IMR-90 (cell line): ENCODE measurements at regions not wholly inside any gene's neighbourhood (a gene's known extent, or its start where the extent isn't known, plus 50 kb on each side); places are given as distances from the start of the nearest gene placed in this dataset.
A peak's percentile ranks its signal among the peaks of the same experiment; 100 is the strongest.

Source experiments
- ATAC-seq: fragments of 200-7000 bp; cut with Tn5 transposase; 2 replicates; pipeline ENCODE4 v1.9.1; 2020; ENCODE audit warnings: low read depth, mild to moderate bottlenecking, moderate library complexity
- BruUV-seq: library from RNA; stranded (reverse); fragments of 400-500 nt; replicated peaks from 2 replicates; lab custom pipeline; 2021; lab: Mats Ljungman, UMichigan
- CTCF ChIA-PET: fragments of 300-600 bp; formaldehyde crosslinking; extraction: SDS; loops from one replicate; lab custom pipeline; 2021; ENCODE audit warnings: antibody characterized with exemption; lab: Yijun Ruan, JAX
- POLR2A ChIA-PET: fragments of 300-600 bp; sonication (Branson Sonifier 250); formaldehyde crosslinking; loops from one replicate; lab custom pipeline; 2022; ENCODE audit warnings: antibody characterized with exemption; ENCODE audit not compliant: unreplicated experiment; lab: Charles Lee
- DNase-seq: peaks from one replicate; pipeline ENCODE4 v3.0.0; 2013
- H2AFZ ChIP-seq: replicated peaks from 2 replicates; pipeline ENCODE3; 2013; ENCODE audit warnings: low read length, mild to moderate bottlenecking; ENCODE audit not compliant: poor library complexity
- H2AK5ac ChIP-seq: 2 replicates; pipeline ENCODE4 v1.6.1; 2013; ENCODE audit warnings: low read depth, low read length, inconsistent platforms
- H2AK9ac ChIP-seq: replicated peaks from 2 replicates; pipeline ENCODE3; 2013; ENCODE audit warnings: mild to moderate bottlenecking, low read depth, low read length, moderate library complexity; ENCODE audit not compliant: poor library complexity
- H2BK120ac ChIP-seq: 2 replicates; pipeline ENCODE4 v1.6.1; 2013; ENCODE audit warnings: low read depth, low read length, inconsistent platforms
- H2BK15ac ChIP-seq: 3 replicates; pipeline ENCODE4 v1.6.1; 2013; ENCODE audit warnings: low read depth, low read length, inconsistent platforms
- H2BK20ac ChIP-seq: 2 replicates; pipeline ENCODE4 v1.6.1; 2013; ENCODE audit warnings: low read depth, mild to moderate bottlenecking, inconsistent platforms, low read length, moderate library complexity
- H2BK5ac ChIP-seq: 2 replicates; pipeline ENCODE4 v1.6.1; 2013; ENCODE audit warnings: mild to moderate bottlenecking, low read depth, low read length, inconsistent platforms; ENCODE audit not compliant: poor library complexity, severe bottlenecking
- H3K14ac ChIP-seq: replicated peaks from 2 replicates; pipeline ENCODE4 v1.6.1; 2013; ENCODE audit warnings: low read depth, low read length, inconsistent platforms
- H3K18ac ChIP-seq: 2 replicates; pipeline ENCODE4 v1.6.1; 2013; ENCODE audit warnings: low read depth, low read length, control low read depth
- H3K23ac ChIP-seq: 2 replicates; pipeline ENCODE4 v1.6.1; 2013; ENCODE audit warnings: low read depth, low read length, inconsistent platforms
- H3K27ac ChIP-seq: 2 replicates; pipeline ENCODE4 v1.5.1; 2013; ENCODE audit warnings: mild to moderate bottlenecking, control low read depth, low read length; ENCODE audit not compliant: insufficient read depth
- H3K27me3 ChIP-seq: 2 replicates; pipeline ENCODE4 v1.6.1; 2013; ENCODE audit warnings: low read length; ENCODE audit not compliant: control insufficient read depth, insufficient read depth
- H3K36me3 ChIP-seq: 2 replicates; pipeline ENCODE4 v1.6.1; 2013; ENCODE audit warnings: low read length, mixed read lengths; ENCODE audit not compliant: control insufficient read depth, insufficient read depth
- H3K4ac ChIP-seq: 2 replicates; pipeline ENCODE4 v1.6.1; 2013; ENCODE audit warnings: low read depth, low read length, inconsistent platforms
- H3K4me1 ChIP-seq: 2 replicates; pipeline ENCODE4 v1.6.1; 2013; ENCODE audit warnings: low read length, mixed read lengths; ENCODE audit not compliant: control insufficient read depth, insufficient read depth
- H3K4me2 ChIP-seq: 2 replicates; pipeline ENCODE4 v1.6.1; 2013; ENCODE audit warnings: low read depth, mild to moderate bottlenecking, control low read depth, low read length, moderate library complexity
- H3K4me3 ChIP-seq: 2 replicates; pipeline ENCODE4 v1.5.1; 2013; ENCODE audit warnings: low read depth, mild to moderate bottlenecking, control low read depth, low read length, moderate library complexity; ENCODE audit not compliant: insufficient read depth
- H3K56ac ChIP-seq: 2 replicates; pipeline ENCODE4 v1.6.1; 2013; ENCODE audit warnings: low read length, inconsistent platforms; ENCODE audit not compliant: insufficient read depth; ENCODE audit errors: extremely low read depth
- H3K79me1 ChIP-seq, 2 experiments: 2 replicates each; pipeline ENCODE4 v1.6.1; 2013; ENCODE audit warnings: low read length in 2 of 2, inconsistent platforms in 1 of 2, low read depth in 1 of 2
- H3K9ac ChIP-seq: 2 replicates; pipeline ENCODE4 v1.6.1; 2013; ENCODE audit warnings: low read depth, low read length, control low read depth
- H3K9me1 ChIP-seq: 2 replicates; pipeline ENCODE4 v1.6.1; 2013; ENCODE audit warnings: low read length, inconsistent platforms; ENCODE audit not compliant: insufficient read depth
- H3K9me3 ChIP-seq: 2 replicates; pipeline ENCODE4 v1.6.1; 2013; ENCODE audit warnings: low read length; ENCODE audit not compliant: control insufficient read depth, insufficient read depth
- H4K20me1 ChIP-seq: 2 replicates; pipeline ENCODE4 v1.6.1; 2013; ENCODE audit warnings: low read length, inconsistent platforms; ENCODE audit not compliant: insufficient read depth
- H4K5ac ChIP-seq: 2 replicates; pipeline ENCODE4 v1.6.1; 2013; ENCODE audit warnings: mild to moderate bottlenecking, low read depth, low read length, control low read depth
- H4K8ac ChIP-seq, 2 experiments: 2 replicates each; pipeline ENCODE4 v1.6.1; 2013; ENCODE audit warnings: low read depth in 2 of 2, low read length in 2 of 2, control low read depth in 1 of 2, inconsistent platforms in 1 of 2
- H4K91ac ChIP-seq: 2 replicates; pipeline ENCODE4 v1.6.1; 2013; ENCODE audit warnings: low read depth, low read length, inconsistent platforms; ENCODE audit not compliant: insufficient read depth
- FOS ChIP-seq: fragments of 150-350 bp; IDR thresholded peaks from 2 replicates; pipeline ENCODE4 v1.6.1; 2016; ENCODE audit warnings: low read depth, low read length
- MAFK ChIP-seq: IDR thresholded peaks from 2 replicates; pipeline ENCODE4 v1.6.1; 2012; ENCODE audit warnings: low read depth, low read length, improper control_type of control experiment
- MAZ ChIP-seq: IDR thresholded peaks from 2 replicates; pipeline ENCODE4 v1.6.1; 2012; ENCODE audit warnings: low read depth, mild to moderate bottlenecking, low read length, improper control_type of control experiment, moderate library complexity, borderline replicate concordance
- POLR2A ChIP-seq: IDR thresholded peaks from 2 replicates; pipeline ENCODE4 v1.6.1; 2012; ENCODE audit warnings: mild to moderate bottlenecking, low read depth, low read length
- RAD21 ChIP-seq: IDR thresholded peaks from 2 replicates; pipeline ENCODE4 v1.6.1; 2012; ENCODE audit warnings: low read length, improper control_type of control experiment
- RFX5 ChIP-seq: IDR thresholded peaks from 2 replicates; pipeline ENCODE4 v1.8.0; 2012; ENCODE audit warnings: low read depth, mild to moderate bottlenecking, low read length, moderate library complexity
- WGBS, 2 experiments: methylation state at CpG; one replicate each; pipeline versions ENCODE4 v1.1.5 to v1.1.7; 2013; ENCODE audit warnings: missing lambda C conversion rate in 2 of 2; ENCODE audit not compliant: insufficient read length in 1 of 2; ENCODE audit errors: extremely low coverage in 2 of 2; 5-methylcytosine and 5-hydroxymethylcytosine counted together
- dilution Hi-C: fragments of 300-500 bp; cut with HindIII; formaldehyde crosslinking; loops from one replicate; pipeline ENCODE4 v1.14.3; 2018; ENCODE audit warnings: low sequenced_read_pairs; ENCODE audit not compliant: unreplicated experiment
- in situ Hi-C: fragments of 300-500 bp; cut with MboI; formaldehyde crosslinking; loops from 3 replicates; pipeline ENCODE4 v1.14.3; 2019; ENCODE audit warnings: low sequenced_read_pairs, inconsistent platforms, mixed read lengths
- intact Hi-C: fragments of 100-400 bp; cut with micrococcal nuclease; formaldehyde crosslinking; loops from 2 replicates; pipeline ENCODE4 v1.10.0; 2022
- TF ChIP-seq, protein P1 (sequence below): conservative IDR thresholded peaks from 2 replicates; pipeline ENCODE4 v1.5.1; 2012; ENCODE audit warnings: mild to moderate bottlenecking, low read depth, low read length, improper control_type of control experiment
- TF ChIP-seq, protein P2 (sequence below): fragments of 150-350 bp; IDR thresholded peaks from 2 replicates; pipeline ENCODE4 v1.6.1; 2017; ENCODE audit warnings: mild to moderate bottlenecking, antibody characterized with exemption, low read length, low read depth

- H4K91ac ChIP-seq, result no peak overlapping the region
- peaks cover 6% of the 10 kb centered on the region; the same call in 1 of the 2 replicates for H4K20me1 ChIP-seq
- peak overlapping the region; percentile 0; the same call in 1 of the 2 replicates for H2BK20ac ChIP-seq
- 0 out of 3 replicates have a peak overlapping the region, but pooled peaks have one; percentile 83 for H2BK15ac ChIP-seq
- TF ChIP-seq RFX5, result no peak
- no peak for TF ChIP-seq MAZ
- TF ChIP-seq FOS, result no peak
- TF ChIP-seq MAFK, result no peak
- TF ChIP-seq RAD21, result no peak
- TF ChIP-seq POLR2A, result no peak
- TF ChIP-seq, protein P1, sequence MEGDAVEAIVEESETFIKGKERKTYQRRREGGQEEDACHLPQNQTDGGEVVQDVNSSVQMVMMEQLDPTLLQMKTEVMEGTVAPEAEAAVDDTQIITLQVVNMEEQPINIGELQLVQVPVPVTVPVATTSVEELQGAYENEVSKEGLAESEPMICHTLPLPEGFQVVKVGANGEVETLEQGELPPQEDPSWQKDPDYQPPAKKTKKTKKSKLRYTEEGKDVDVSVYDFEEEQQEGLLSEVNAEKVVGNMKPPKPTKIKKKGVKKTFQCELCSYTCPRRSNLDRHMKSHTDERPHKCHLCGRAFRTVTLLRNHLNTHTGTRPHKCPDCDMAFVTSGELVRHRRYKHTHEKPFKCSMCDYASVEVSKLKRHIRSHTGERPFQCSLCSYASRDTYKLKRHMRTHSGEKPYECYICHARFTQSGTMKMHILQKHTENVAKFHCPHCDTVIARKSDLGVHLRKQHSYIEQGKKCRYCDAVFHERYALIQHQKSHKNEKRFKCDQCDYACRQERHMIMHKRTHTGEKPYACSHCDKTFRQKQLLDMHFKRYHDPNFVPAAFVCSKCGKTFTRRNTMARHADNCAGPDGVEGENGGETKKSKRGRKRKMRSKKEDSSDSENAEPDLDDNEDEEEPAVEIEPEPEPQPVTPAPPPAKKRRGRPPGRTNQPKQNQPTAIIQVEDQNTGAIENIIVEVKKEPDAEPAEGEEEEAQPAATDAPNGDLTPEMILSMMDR, result no peak
- TF ChIP-seq, protein P2, sequence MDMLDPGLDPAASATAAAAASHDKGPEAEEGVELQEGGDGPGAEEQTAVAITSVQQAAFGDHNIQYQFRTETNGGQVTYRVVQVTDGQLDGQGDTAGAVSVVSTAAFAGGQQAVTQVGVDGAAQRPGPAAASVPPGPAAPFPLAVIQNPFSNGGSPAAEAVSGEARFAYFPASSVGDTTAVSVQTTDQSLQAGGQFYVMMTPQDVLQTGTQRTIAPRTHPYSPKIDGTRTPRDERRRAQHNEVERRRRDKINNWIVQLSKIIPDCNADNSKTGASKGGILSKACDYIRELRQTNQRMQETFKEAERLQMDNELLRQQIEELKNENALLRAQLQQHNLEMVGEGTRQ, result no peak
- ChIA-PET POLR2A (no interaction called here), CTCF (interaction anchor here (0.7 kb wide), 1 partner anchor 308 kb away, joined by 3 read pairs; no protein-coding TSS in a partner anchor)
- 100% methylated on average over 1 of the region's 1 CpG; no CpG with 5 or more reads in 1 of the 2 experiments for WGBS, 2 experiments
- ATAC-seq (no peak), DNase-seq (no peak)
- no peak overlapping the region for H2AFZ ChIP-seq
- H3K4me1 ChIP-seq, result peaks cover 8% of the 10 kb centered on the region
- no peak overlapping the region for H4K5ac ChIP-seq
- H3K4me3 ChIP-seq, result no peak overlapping the region
- H3K23ac ChIP-seq, result no peak overlapping the region
- no peak overlapping the region for H2AK5ac ChIP-seq
- no peak overlapping the region for H3K14ac ChIP-seq
- no peak overlapping the region for H3K4ac ChIP-seq
- no peaks in the 10 kb centered on the region for H3K9me3 ChIP-seq
- no peak overlapping the region for H2AK9ac ChIP-seq
- no peak overlapping the region for H3K4me2 ChIP-seq
- in situ Hi-C loops (no loop called here), intact Hi-C loops (no loop called here), dilution Hi-C loops (no loop called here)
- no peak overlapping the region for H3K18ac ChIP-seq
- H2BK120ac ChIP-seq, result peak overlapping the region; percentile 1; the same call in 1 of the 2 replicates
- no peak overlapping the region for H2BK5ac ChIP-seq
- no peaks in the 10 kb centered on the region for H3K36me3 ChIP-seq
- no TSS peak for BruUV-seq
- no peak overlapping the region for H4K8ac ChIP-seq
- no peaks in the 10 kb centered on the region for H3K79me1 ChIP-seq
- H3K27me3 ChIP-seq, result no peaks in the 10 kb centered on the region
- no peak overlapping the region for H3K56ac ChIP-seq
- no peak overlapping the region for H3K9ac ChIP-seq
- H3K27ac ChIP-seq, result no peak overlapping the region
- peaks cover 6% of the 10 kb centered on the region for H3K9me1 ChIP-seq
Observed at GRCh38 chr14:58733451-58734208, 95.9 kb downstream of the DACT1 start.
